GM19463 (cell line): ENCODE measurements at regions not wholly inside any gene's neighbourhood (a gene's known extent, or its start where the extent isn't known, plus 50 kb on each side); places are given as distances from the start of the nearest gene placed in this dataset.
A peak's percentile ranks its signal among the peaks of the same experiment; 100 is the strongest.
"Not testable (repeated sequence)": the region's sequence is repeated elsewhere in the genome, so short reads cannot be mapped to it uniquely, and the experiment has no call there.

Experiments used
- ATAC-seq: cut with Tn5 transposase; IDR thresholded peaks from one replicate; pipeline ENCODE4 v1.9.1; 2021; ENCODE audit warnings: mild to moderate bottlenecking, moderate library complexity; ENCODE audit not compliant: unreplicated experiment

- ATAC-seq, result no peak
These were observed 336.9 kb downstream of the BMP4 start for GRCh38 chr14:53619691-53620231.

GRCh38 chr14:53616536-53616935 lies 340.1 kb downstream of the BMP4 start:
- not testable (repeated sequence) for ATAC-seq

- no peak for ATAC-seq
These were observed 341.4 kb downstream of the BMP4 start for GRCh38 chr14:53615252-53615651.

GRCh38 chr14:53613404-53614253 lies 343.0 kb downstream of the BMP4 start:
- ATAC-seq, result peak; percentile 89

GRCh38 chr14:53610947-53611346 lies 345.7 kb downstream of the BMP4 start:
- no peak for ATAC-seq

GRCh38 chr14:53609009-53609408 lies 347.6 kb downstream of the BMP4 start:
- no peak for ATAC-seq

GRCh38 chr14:53608369-53608768 lies 348.3 kb downstream of the BMP4 start:
- peak; percentile 60 for ATAC-seq

GRCh38 chr14:53606203-53606602 lies 350.4 kb downstream of the BMP4 start:
- no peak for ATAC-seq

- no peak for ATAC-seq
These were observed 351.1 kb downstream of the BMP4 start for GRCh38 chr14:53605562-53605961.

- ATAC-seq, result no peak
These were observed 352.6 kb downstream of the BMP4 start for GRCh38 chr14:53603994-53604393.

GRCh38 chr14:53601409-53601808 lies 355.2 kb downstream of the BMP4 start:
- ATAC-seq, result no peak

GRCh38 chr14:53599221-53599945 lies 357.2 kb downstream of the BMP4 start:
- ATAC-seq, result no peak

GRCh38 chr14:53596853-53597525 lies 359.6 kb downstream of the BMP4 start:
- ATAC-seq, result no peak

GRCh38 chr14:53591816-53592215 lies 364.8 kb downstream of the BMP4 start:
- no peak for ATAC-seq

- no peak for ATAC-seq
These were observed 375.1 kb downstream of the BMP4 start for GRCh38 chr14:53581504-53581903.

- no peak for ATAC-seq
These were observed 384.8 kb downstream of the BMP4 start for GRCh38 chr14:53571641-53572328.

- peak; percentile 97 for ATAC-seq
These were observed 385.9 kb downstream of the BMP4 start for GRCh38 chr14:53570411-53571387.

GRCh38 chr14:53569446-53569845 lies 387.2 kb downstream of the BMP4 start:
- no peak for ATAC-seq

- ATAC-seq, result no peak
These were observed 389.3 kb downstream of the BMP4 start for GRCh38 chr14:53567236-53567780.
